ENCODE measurements at regions not wholly inside any gene's neighbourhood (a gene's known extent, or its start where the extent isn't known, plus 50 kb on each side); places are given as distances from the start of the nearest gene placed in this dataset.

GRCh38 chr13:84294576-84294975 is 412.3 kb upstream of the SLITRK1 start:
- no peaks in the 10 kb centered on the region for H3K4me1 ChIP-seq (ENCODE audit: control insufficient read depth in 1 of 2, insufficient read depth in 2 of 2, low read length in 2 of 2)
- no peak for ATAC-seq

DNA sequence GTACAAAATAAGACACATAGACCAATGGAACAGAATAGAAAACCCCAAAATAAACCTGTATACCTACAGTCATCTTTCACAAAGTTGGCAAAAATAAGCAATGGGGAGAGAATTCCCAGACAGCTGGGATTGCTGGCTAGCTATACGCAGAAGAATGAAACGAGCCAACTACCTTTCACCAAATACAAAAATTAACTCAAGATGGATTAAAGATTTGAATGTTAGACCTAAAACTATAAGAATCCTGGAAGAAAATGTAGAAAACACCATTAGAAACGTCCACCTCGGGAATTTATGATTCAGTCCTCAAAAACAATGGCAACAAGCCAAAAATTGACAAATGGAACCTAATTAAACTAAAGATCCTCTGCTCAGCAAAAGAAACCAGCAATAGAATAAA is 408.1 kb upstream of the SLITRK1 start:
- H3K9me2 ChIP-seq (ENCODE audit: insufficient read depth) = no peaks in the 10 kb centered on the region
- no peak overlapping the region for H2AFZ ChIP-seq (ENCODE audit: low read depth, low read length, poor library complexity, severe bottlenecking)
- ChIA-PET CTCF (no interaction called here), RAD21 (ENCODE audit: low non-redundant PET in 1 of 2, low total read pairs in 2 of 2, uncharacterized antibody in 2 of 2, unreplicated experiment in 2 of 2) (no interaction called here), POLR2A (no interaction called here)
- intact Hi-C loops (cut with micrococcal nuclease) = no loop called here
- DNase-seq (ENCODE audit: low read depth, low spot score) = no peak
- no TSS peak for BruUV-seq (replicated peaks)
- H3K79me2 ChIP-seq (ENCODE audit: insufficient read depth, low read length) = no peaks in the 10 kb centered on the region
- no peak overlapping the region for H3K9ac ChIP-seq (ENCODE audit: low read length)
- no peaks in the 10 kb centered on the region for H4K20me1 ChIP-seq (ENCODE audit: insufficient read depth)
- H3K9me3 ChIP-seq (ENCODE audit: control insufficient read depth in 1 of 2, insufficient read depth in 1 of 2, low read depth in 1 of 2, low read length in 2 of 2) = no peaks in the 10 kb centered on the region
- H3K4me3 ChIP-seq (replicated peaks in 1 of 2; ENCODE audit: low read depth in 1 of 2, low read length in 2 of 2) = no peak overlapping the region
- H3K36me3 ChIP-seq (ENCODE audit: control insufficient read depth in 1 of 2, insufficient read depth in 2 of 2, low read length in 2 of 2) = no peaks in the 10 kb centered on the region
- H3K27me3 ChIP-seq (ENCODE audit: insufficient read depth, low read length) = no peaks in the 10 kb centered on the region
- no peak overlapping the region for H3K27ac ChIP-seq (ENCODE audit: low read depth, low read length)
- no peaks in the 10 kb centered on the region for H3K4me1 ChIP-seq (ENCODE audit: control insufficient read depth in 1 of 2, insufficient read depth in 2 of 2, low read length in 2 of 2)
- no peak overlapping the region for H3K4me2 ChIP-seq (ENCODE audit: low read length)
- no peak for ATAC-seq
- TF ChIP-seq ZBTB33 (IDR thresholded peaks at IDR 0.05; ENCODE audit: extremely low read depth, insufficient replicate concordance, low read length) (no peak), TCF7L2 (IDR thresholded peaks at IDR 0.05; ENCODE audit: borderline replicate concordance, extremely low read depth, insufficient read depth, insufficient read length) (no peak), SIN3A (IDR thresholded peaks at IDR 0.05; ENCODE audit: low read depth) (no peak), REST (IDR thresholded peaks at IDR 0.05; ENCODE audit: low read depth) (no peak), EGR1 (IDR thresholded peaks at IDR 0.05; ENCODE audit: low read depth) (no peak), POLR2AphosphoS5 (IDR thresholded peaks at IDR 0.05; ENCODE audit: low read depth, low read length) (no peak), CBX3 (IDR thresholded peaks at IDR 0.05; ENCODE audit: low read depth) (no peak), JUND (IDR thresholded peaks at IDR 0.05) (no peak), ZNF274 (IDR thresholded peaks at IDR 0.05; ENCODE audit: low read depth, low read length) (no peak), SRF (IDR thresholded peaks at IDR 0.05; ENCODE audit: low read depth) (no peak), EZH2 (IDR thresholded peaks at IDR 0.05) (no peak), MAX (IDR thresholded peaks at IDR 0.05) (no peak), POLR2A (IDR thresholded peaks at IDR 0.05; ENCODE audit: borderline replicate concordance, extremely low read depth, insufficient read depth, insufficient read length) (no peak), YY1 (IDR thresholded peaks at IDR 0.05; ENCODE audit: extremely low read depth, insufficient replicate concordance, low read depth, low read length) (no peak)
- TF ChIP-seq, protein P1, sequence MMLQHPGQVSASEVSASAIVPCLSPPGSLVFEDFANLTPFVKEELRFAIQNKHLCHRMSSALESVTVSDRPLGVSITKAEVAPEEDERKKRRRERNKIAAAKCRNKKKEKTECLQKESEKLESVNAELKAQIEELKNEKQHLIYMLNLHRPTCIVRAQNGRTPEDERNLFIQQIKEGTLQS (IDR thresholded peaks at IDR 0.05) = no peak

More at GRCh38 chr13:84294576-84294975, 412.3 kb upstream of the SLITRK1 start:
- no peaks in the 10 kb centered on the region for H3K27me3 ChIP-seq (ENCODE audit: insufficient read depth, low read length)
- H3K9me3 ChIP-seq (ENCODE audit: control insufficient read depth in 1 of 2, insufficient read depth in 1 of 2, low read depth in 1 of 2, low read length in 2 of 2) = no peaks in the 10 kb centered on the region
- DNase-seq (ENCODE audit: low read depth, low spot score) = no peak
- ChIA-PET POLR2A (no interaction called here), CTCF (no interaction called here), RAD21 (ENCODE audit: low non-redundant PET in 1 of 2, low total read pairs in 2 of 2, uncharacterized antibody in 2 of 2, unreplicated experiment in 2 of 2) (no interaction called here)
- BruUV-seq (replicated peaks) = no TSS peak
- H3K4me3 ChIP-seq (replicated peaks in 1 of 2; ENCODE audit: low read depth in 1 of 2, low read length in 2 of 2) = no peak overlapping the region
- H3K9me2 ChIP-seq (ENCODE audit: insufficient read depth) = no peaks in the 10 kb centered on the region
- intact Hi-C loops (cut with micrococcal nuclease) = no loop called here
- no peak overlapping the region for H3K4me2 ChIP-seq (ENCODE audit: low read length)
- no peaks in the 10 kb centered on the region for H4K20me1 ChIP-seq (ENCODE audit: insufficient read depth)
- H3K36me3 ChIP-seq (ENCODE audit: control insufficient read depth in 1 of 2, insufficient read depth in 2 of 2, low read length in 2 of 2) = no peaks in the 10 kb centered on the region
- no peak overlapping the region for H3K9ac ChIP-seq (ENCODE audit: low read length)
- TF ChIP-seq ELF1 (IDR thresholded peaks at IDR 0.05; ENCODE audit: borderline replicate concordance, low read depth) = no peak
- no peak for TF ChIP-seq FOSL1 (IDR thresholded peaks at IDR 0.05; ENCODE audit: low read depth)
- TF ChIP-seq ZFX (IDR thresholded peaks at IDR 0.05) = no peak
- TF ChIP-seq JUND (IDR thresholded peaks at IDR 0.05) = no peak
- TF ChIP-seq EGR1 (IDR thresholded peaks at IDR 0.05; ENCODE audit: low read depth) = no peak
- no peak overlapping the region for H2AFZ ChIP-seq (ENCODE audit: low read depth, low read length, poor library complexity, severe bottlenecking)
- H3K27ac ChIP-seq (ENCODE audit: low read depth, low read length) = no peak overlapping the region
- H3K79me2 ChIP-seq (ENCODE audit: insufficient read depth, low read length) = no peaks in the 10 kb centered on the region

Measured in HCT116 (cell line).